ENCODE measurements at regions not wholly inside any gene's neighbourhood (a gene's known extent, or its start where the extent isn't known, plus 50 kb on each side); places are given as distances from the start of the nearest gene placed in this dataset.

- Mint-ChIP-seq H3K27ac (ENCODE audit: unreplicated experiment) (no peak overlapping the region), H3K9me3 (ENCODE audit: unreplicated experiment) (peaks cover 6% of the 10 kb centered on the region), H3K27me3 (ENCODE audit: insufficient read depth, unreplicated experiment) (peaks cover 5% of the 10 kb centered on the region), H3K4me1 (ENCODE audit: low read depth, unreplicated experiment) (no peaks in the 10 kb centered on the region), H3K4me3 (ENCODE audit: unreplicated experiment) (no peak overlapping the region), H3K36me3 (ENCODE audit: insufficient read depth, unreplicated experiment) (no peaks in the 10 kb centered on the region)
- no peak overlapping the region for H3K4me3 ChIP-seq (ENCODE audit: low read depth, low read length)
- H3K4me1 ChIP-seq, result no peaks in the 10 kb centered on the region
- POLR2A ChIA-PET, result no interaction called here
- TF ChIP-seq CTCF (IDR thresholded peaks at IDR 0.05; ENCODE audit: insufficient read depth in 1 of 2, low read depth in 1 of 2, low read length in 1 of 2, severe bottlenecking in 1 of 2, unreplicated experiment in 1 of 2), result no peak
- no peaks in the 10 kb centered on the region for H3K9me3 ChIP-seq
- intact Hi-C loops (cut with micrococcal nuclease; ENCODE audit: unreplicated experiment), result no loop called here
- BruUV-seq (replicated peaks), result no TSS peak
- CTCF ChIA-PET, result no interaction called here
- DNase-seq, result no peak
- no peaks in the 10 kb centered on the region; the same call in 1 of the 2 replicates for H3K27me3 ChIP-seq (replicated peaks; ENCODE audit: control insufficient read depth, insufficient read depth, low read length)
- H3K36me3 ChIP-seq (ENCODE audit: control insufficient read depth, insufficient read depth, low read length), result no peaks in the 10 kb centered on the region
Measured at GRCh38 chr16:48001324-48001895, 154.4 kb downstream of the ABCC12 start.

- H3K4me3 ChIP-seq (ENCODE audit: low read depth, low read length), result no peak overlapping the region
- no peaks in the 10 kb centered on the region for H3K9me3 ChIP-seq
- DNase-seq, result no peak
- no peak for TF ChIP-seq CTCF (IDR thresholded peaks at IDR 0.05; ENCODE audit: insufficient read depth in 1 of 2, low read depth in 1 of 2, low read length in 1 of 2, severe bottlenecking in 1 of 2, unreplicated experiment in 1 of 2)
- Mint-ChIP-seq H3K4me3 (ENCODE audit: unreplicated experiment) (no peak overlapping the region), H3K9me3 (ENCODE audit: unreplicated experiment) (peaks cover 6% of the 10 kb centered on the region), H3K27ac (ENCODE audit: unreplicated experiment) (no peak overlapping the region), H3K36me3 (ENCODE audit: insufficient read depth, unreplicated experiment) (no peaks in the 10 kb centered on the region), H3K4me1 (ENCODE audit: low read depth, unreplicated experiment) (no peaks in the 10 kb centered on the region), H3K27me3 (ENCODE audit: insufficient read depth, unreplicated experiment) (peaks cover 5% of the 10 kb centered on the region)
- no peaks in the 10 kb centered on the region for H3K36me3 ChIP-seq (ENCODE audit: control insufficient read depth, insufficient read depth, low read length)
- POLR2A ChIA-PET, result no interaction called here
- CTCF ChIA-PET, result no interaction called here
- intact Hi-C loops (cut with micrococcal nuclease; ENCODE audit: unreplicated experiment), result no loop called here
- no peaks in the 10 kb centered on the region for H3K4me1 ChIP-seq
- no TSS peak for BruUV-seq (replicated peaks)
- no peaks in the 10 kb centered on the region; the same call in 1 of the 2 replicates for H3K27me3 ChIP-seq (replicated peaks; ENCODE audit: control insufficient read depth, insufficient read depth, low read length)
Measured at GRCh38 chr16:48000622-48001021, 155.2 kb downstream of the ABCC12 start.

- no TSS peak for BruUV-seq (replicated peaks)
- Histone ChIP-seq H3K4me3 (ENCODE audit: low read depth, low read length) (no peak overlapping the region), H3K4me1 (no peaks in the 10 kb centered on the region), H3K27me3 (replicated peaks; ENCODE audit: control insufficient read depth, insufficient read depth, low read length) (no peaks in the 10 kb centered on the region; the same call in 1 of the 2 replicates), H3K9me3 (no peaks in the 10 kb centered on the region), H3K36me3 (ENCODE audit: control insufficient read depth, insufficient read depth, low read length) (no peaks in the 10 kb centered on the region)
- H3K36me3 Mint-ChIP-seq (ENCODE audit: insufficient read depth, unreplicated experiment), result no peaks in the 10 kb centered on the region
- H3K27ac Mint-ChIP-seq (ENCODE audit: unreplicated experiment), result no peak overlapping the region
- peaks cover 6% of the 10 kb centered on the region for H3K9me3 Mint-ChIP-seq (ENCODE audit: unreplicated experiment)
- ChIA-PET POLR2A (no interaction called here), CTCF (interaction anchor here (0.5 kb wide), 1 partner anchor 1011 kb away, joined by 3 read pairs; no protein-coding TSS in a partner anchor)
- peaks cover 5% of the 10 kb centered on the region for H3K27me3 Mint-ChIP-seq (ENCODE audit: insufficient read depth, unreplicated experiment)
- intact Hi-C loops (cut with micrococcal nuclease; ENCODE audit: unreplicated experiment), result no loop called here
- no peaks in the 10 kb centered on the region for H3K4me1 Mint-ChIP-seq (ENCODE audit: low read depth, unreplicated experiment)
- no peak for TF ChIP-seq CTCF (IDR thresholded peaks at IDR 0.05; ENCODE audit: insufficient read depth in 1 of 2, low read depth in 1 of 2, low read length in 1 of 2, severe bottlenecking in 1 of 2, unreplicated experiment in 1 of 2)
- H3K4me3 Mint-ChIP-seq (ENCODE audit: unreplicated experiment), result no peak overlapping the region
- no peak for DNase-seq
Measured at GRCh38 chr16:47999595-47999994, 156.2 kb downstream of the ABCC12 start.

Data from Caco-2 (cell line).